ENCODE measurements at regions not wholly inside any gene's neighbourhood (a gene's known extent, or its start where the extent isn't known, plus 50 kb on each side); places are given as distances from the start of the nearest gene placed in this dataset.

GRCh38 chr15:87131067-87131466, 1051.4 kb downstream of the AGBL1 start:
- BruUV-seq (replicated peaks) = no TSS peak
- ChIA-PET CTCF (no interaction called here), POLR2A (no interaction called here)
- H3K9me3 ChIP-seq (ENCODE audit: control insufficient read depth, insufficient read depth, low read depth, low read length) = no peaks in the 10 kb centered on the region
- no peaks in the 10 kb centered on the region for H3K27me3 ChIP-seq (ENCODE audit: control insufficient read depth, insufficient read depth, low read length)
- H3K27ac ChIP-seq (ENCODE audit: low read length) = no peak overlapping the region
- H3K36me3 ChIP-seq (ENCODE audit: control insufficient read depth, insufficient read depth, low read length) = no peaks in the 10 kb centered on the region
- ATAC-seq (no peak), DNase-seq (ENCODE audit: low read depth, low spot score) (no peak)
- no peak for TF ChIP-seq SIN3A (IDR thresholded peaks at IDR 0.05; ENCODE audit: borderline replicate concordance, insufficient read depth, low read depth, low read length)
- no peak overlapping the region for H3K4me3 ChIP-seq (ENCODE audit: low read depth in 2 of 2, low read length in 2 of 2)
- H3K4me1 ChIP-seq (ENCODE audit: control insufficient read depth, insufficient read depth, low read length) = no peaks in the 10 kb centered on the region
- in situ Hi-C loops (cut with HindIII; ENCODE audit: low pct_unique_long_range_greater_than_20kb, low sequenced_read_pairs) (no loop called here), intact Hi-C loops (cut with micrococcal nuclease; ENCODE audit: unreplicated experiment) (no loop called here)

GRCh38 chr15:87129916-87130315, 1050.2 kb downstream of the AGBL1 start:
- intact Hi-C loops (cut with micrococcal nuclease; ENCODE audit: unreplicated experiment) = no loop called here
- H3K4me1 ChIP-seq (ENCODE audit: control insufficient read depth, insufficient read depth, low read length) = no peaks in the 10 kb centered on the region
- POLR2A ChIA-PET = no interaction called here
- no peak for TF ChIP-seq REST (IDR thresholded peaks at IDR 0.05; ENCODE audit: insufficient read depth in 1 of 2, low read depth in 2 of 2, low read length in 1 of 2)
- TF ChIP-seq SIN3A (IDR thresholded peaks at IDR 0.05; ENCODE audit: borderline replicate concordance, insufficient read depth, low read depth, low read length) = no peak
- no peak for TF ChIP-seq CTCF (IDR thresholded peaks at IDR 0.05)
- TF ChIP-seq POLR2AphosphoS5 (IDR thresholded peaks at IDR 0.05; ENCODE audit: low read depth, low read length) = no peak
- TF ChIP-seq TCF7L2 (IDR thresholded peaks at IDR 0.05; ENCODE audit: low read depth, low read length) = no peak
- in situ Hi-C loops (cut with HindIII; ENCODE audit: low pct_unique_long_range_greater_than_20kb, low sequenced_read_pairs) = no loop called here
- H3K27me3 ChIP-seq (ENCODE audit: control insufficient read depth, insufficient read depth, low read length) = no peaks in the 10 kb centered on the region
- no peak overlapping the region for H3K27ac ChIP-seq (ENCODE audit: low read length)
- H3K4me3 ChIP-seq (ENCODE audit: low read depth in 2 of 2, low read length in 2 of 2) = no peak overlapping the region
- DNase-seq (ENCODE audit: low read depth, low spot score) = no peak
- no TSS peak for BruUV-seq (replicated peaks)
- no peaks in the 10 kb centered on the region for H3K36me3 ChIP-seq (ENCODE audit: control insufficient read depth, insufficient read depth, low read length)
- no peak for ATAC-seq
- CTCF ChIA-PET = no interaction called here
- H3K9me3 ChIP-seq (ENCODE audit: control insufficient read depth, insufficient read depth, low read depth, low read length) = no peaks in the 10 kb centered on the region

- DNase-seq (ENCODE audit: low read depth, low spot score) (no peak), ATAC-seq (no peak)
- no peaks in the 10 kb centered on the region for H3K36me3 ChIP-seq (ENCODE audit: control insufficient read depth, insufficient read depth, low read length)
- no peak overlapping the region for H3K4me3 ChIP-seq (ENCODE audit: low read depth in 2 of 2, low read length in 2 of 2)
- no peaks in the 10 kb centered on the region for H3K9me3 ChIP-seq (ENCODE audit: control insufficient read depth, insufficient read depth, low read depth, low read length)
- in situ Hi-C loops (cut with HindIII; ENCODE audit: low pct_unique_long_range_greater_than_20kb, low sequenced_read_pairs) (no loop called here), intact Hi-C loops (cut with micrococcal nuclease; ENCODE audit: unreplicated experiment) (no loop called here)
- no peaks in the 10 kb centered on the region for H3K27me3 ChIP-seq (ENCODE audit: control insufficient read depth, insufficient read depth, low read length)
- no peak overlapping the region for H3K27ac ChIP-seq (ENCODE audit: low read length)
- no TSS peak for BruUV-seq (replicated peaks)
- ChIA-PET CTCF (no interaction called here), POLR2A (interaction anchor here (0.6 kb wide), 1 partner anchor 875 kb away, joined by 3 read pairs; no protein-coding TSS in a partner anchor)
- no peaks in the 10 kb centered on the region for H3K4me1 ChIP-seq (ENCODE audit: control insufficient read depth, insufficient read depth, low read length)
- TF ChIP-seq SIN3A (IDR thresholded peaks at IDR 0.05; ENCODE audit: borderline replicate concordance, insufficient read depth, low read depth, low read length) (no peak), POLR2AphosphoS5 (IDR thresholded peaks at IDR 0.05; ENCODE audit: low read depth, low read length) (no peak), CTCF (IDR thresholded peaks at IDR 0.05) (no peak), REST (IDR thresholded peaks at IDR 0.05; ENCODE audit: insufficient read depth in 1 of 2, low read depth in 2 of 2, low read length in 1 of 2) (no peak), TCF7L2 (IDR thresholded peaks at IDR 0.05; ENCODE audit: low read depth, low read length) (no peak)
Observed at GRCh38 chr15:87123676-87124382, 1044.2 kb downstream of the AGBL1 start.
